AG09319 (cell line): ENCODE measurements at regions not wholly inside any gene's neighbourhood (a gene's known extent, or its start where the extent isn't known, plus 50 kb on each side); places are given as distances from the start of the nearest gene placed in this dataset.

Experiments used
- DNase-seq: peaks from one replicate; pipeline ENCODE4 v3.0.0-alpha.2; 2010; ENCODE audit warnings: low read depth; ENCODE audit errors: extremely low read depth
- CTCF ChIP-seq: IDR thresholded peaks from 2 replicates; pipeline ENCODE4 v1.5.1; 2011; ENCODE audit warnings: low read depth, mild to moderate bottlenecking, inconsistent platforms, low read length, moderate library complexity

- DNase-seq = no peak
- TF ChIP-seq CTCF = no peak
Measured at GRCh38 chr2:14355102-14355501, 277.4 kb upstream of the LRATD1 start.

- TF ChIP-seq CTCF = no peak
- DNase-seq = no peak
Measured at GRCh38 chr2:14358339-14358738, 274.2 kb upstream of the LRATD1 start.

GRCh38 chr2:14358774-14359173 lies 273.7 kb upstream of the LRATD1 start:
- TF ChIP-seq CTCF = no peak
- no peak for DNase-seq

GRCh38 chr2:14363137-14363536 lies 269.4 kb upstream of the LRATD1 start:
- TF ChIP-seq CTCF = no peak
- DNase-seq = no peak

- no peak for TF ChIP-seq CTCF
- DNase-seq = no peak
Measured at GRCh38 chr2:14363976-14364375, 268.5 kb upstream of the LRATD1 start.

- no peak for DNase-seq
- TF ChIP-seq CTCF = no peak
Measured at GRCh38 chr2:14364471-14364870, 268.0 kb upstream of the LRATD1 start.

- TF ChIP-seq CTCF = no peak
- DNase-seq = no peak
Measured at GRCh38 chr2:14385043-14385442, 247.5 kb upstream of the LRATD1 start.

- TF ChIP-seq CTCF = no peak
- no peak for DNase-seq
Measured at GRCh38 chr2:14387332-14387731, 245.2 kb upstream of the LRATD1 start.
